Endothelial cell of umbilical vein (primary cell): ENCODE measurements at regions not wholly inside any gene's neighbourhood (a gene's known extent, or its start where the extent isn't known, plus 50 kb on each side); places are given as distances from the start of the nearest gene placed in this dataset.

Experiments
- BruUV-seq: library from RNA; stranded (reverse); fragments of 400-500 nt; replicated peaks from 2 replicates; lab custom pipeline; 2021; lab: Mats Ljungman, UMichigan
- CTCF ChIA-PET: fragments of 300-600, 350-600 bp; sonication (Branson Sonifier 250); formaldehyde crosslinking; loops from one replicate; lab custom pipeline; 2021; ENCODE audit warnings: antibody characterized with exemption, inconsistent platforms; lab: Charles Lee
- POLR2A ChIA-PET: fragments of 300-600, 350-600 bp; sonication (Branson Sonifier 250); formaldehyde crosslinking; loops from one replicate; lab custom pipeline; 2021; ENCODE audit warnings: antibody characterized with exemption, inconsistent platforms; lab: Charles Lee
- DNase-seq: peaks from one replicate; pipeline ENCODE4 v3.0.0-alpha.2; 2011; ENCODE audit warnings: low read depth, low spot score
- FAIRE-seq: peaks from 2 replicates; lab custom pipeline; 2011; peaks lifted over from hg19 to GRCh38; lab: Jason Lieb, UNC
- H2AFZ ChIP-seq: 2 replicates; pipeline ENCODE4 v1.6.0; 2012; ENCODE audit warnings: low read depth, low read length, control low read depth, inconsistent platforms
- H3K27ac ChIP-seq: 2 replicates; pipeline ENCODE4 v1.5.1; 2011; ENCODE audit warnings: low read depth, mild to moderate bottlenecking, control low read depth, low read length, moderate library complexity; ENCODE audit not compliant: insufficient read depth
- H3K27me3 ChIP-seq, 2 experiments: 2 replicates each; pipeline versions ENCODE4 v1.6.0 to v1.6.1; 2011; ENCODE audit warnings: low read length in 2 of 2, mixed read lengths in 1 of 2; ENCODE audit not compliant: control insufficient read depth in 2 of 2, insufficient read depth in 2 of 2
- H3K36me3 ChIP-seq, 2 experiments: 2 replicates in 1 of 2; 3 replicates in 1 of 2; pipeline ENCODE4 v1.5.1; 2011; ENCODE audit warnings: low read length in 2 of 2, mild to moderate bottlenecking in 1 of 2, moderate library complexity in 1 of 2; ENCODE audit not compliant: control insufficient read depth in 2 of 2, insufficient read depth in 2 of 2; ENCODE audit errors: extremely low read depth in 1 of 2
- H3K4me1 ChIP-seq: 3 replicates; pipeline ENCODE4 v1.5.1; 2011; ENCODE audit warnings: mild to moderate bottlenecking, low read length; ENCODE audit not compliant: control insufficient read depth, insufficient read depth; ENCODE audit errors: extremely low read depth
- H3K4me2 ChIP-seq: 2 replicates; pipeline ENCODE4 v1.6.1; 2011; ENCODE audit warnings: low read length, control low read depth, mixed read lengths; ENCODE audit not compliant: insufficient read depth
- H3K4me3 ChIP-seq, 3 experiments: fragments of 200-600 bp in 1 of 3; sonication (generic), shearing (Covaris generic) in 1 of 3; replicated peaks in 1 of 3; 2 replicates each; pipeline ENCODE4 v1.5.1; 2011 to 2016; ENCODE audit warnings: control low read depth in 3 of 3, low read length in 3 of 3, mild to moderate bottlenecking in 2 of 3, inconsistent platforms in 1 of 3, low read depth in 1 of 3, moderate library complexity in 1 of 3; ENCODE audit not compliant: insufficient read depth in 1 of 3
- H3K79me2 ChIP-seq: 2 replicates; pipeline ENCODE4 v1.6.0; 2012; ENCODE audit warnings: low read length, inconsistent platforms; ENCODE audit not compliant: control insufficient read depth, insufficient read depth
- H3K9ac ChIP-seq: replicated peaks from 2 replicates; pipeline ENCODE3; 2011; ENCODE audit warnings: low read length, control low read depth; ENCODE audit not compliant: insufficient read depth; ENCODE audit errors: extremely low read depth
- H3K9me1 ChIP-seq: replicated peaks from 3 replicates; pipeline ENCODE4 v1.6.0; 2011; ENCODE audit warnings: mild to moderate bottlenecking, low read length; ENCODE audit not compliant: control insufficient read depth, insufficient read depth; ENCODE audit errors: extremely low read depth
- H3K9me3 ChIP-seq: replicated peaks from 2 replicates; pipeline ENCODE4 v1.5.1; 2012; ENCODE audit warnings: low read length, inconsistent platforms; ENCODE audit not compliant: control insufficient read depth, insufficient read depth
- H4K20me1 ChIP-seq: replicated peaks from 2 replicates; pipeline ENCODE3; 2011; ENCODE audit warnings: mild to moderate bottlenecking, low read length; ENCODE audit not compliant: control insufficient read depth, insufficient read depth; ENCODE audit errors: extremely low read depth
- CTCF ChIP-seq, 2 donors: IDR thresholded peaks; 1 replicate in 1 of 2; 2 replicates in 1 of 2; pipeline ENCODE4 v1.5.1; 2011; ENCODE audit warnings: low read length in 2 of 2, mild to moderate bottlenecking in 2 of 2, moderate library complexity in 2 of 2, control low read depth in 1 of 2, inconsistent platforms in 1 of 2, low read depth in 1 of 2; ENCODE audit not compliant: insufficient read depth in 1 of 2; ENCODE audit errors: extremely low read depth in 1 of 2
- EZH2 ChIP-seq: IDR thresholded peaks from 2 replicates; pipeline ENCODE4 v1.6.1; 2012; ENCODE audit warnings: borderline replicate concordance, low read depth, mild to moderate bottlenecking, moderate library complexity, low read length, inconsistent platforms; ENCODE audit not compliant: severe bottlenecking
- FOS ChIP-seq: IDR thresholded peaks from 2 replicates; pipeline ENCODE4 v1.6.1; 2011; ENCODE audit warnings: mild to moderate bottlenecking, low read length, moderate library complexity, borderline replicate concordance; ENCODE audit not compliant: insufficient read depth
- GATA2 ChIP-seq: IDR thresholded peaks from 2 replicates; pipeline ENCODE4 v1.7.0; 2011; ENCODE audit warnings: low read depth, mild to moderate bottlenecking, moderate library complexity, mixed read lengths, low read length; ENCODE audit not compliant: insufficient read length, insufficient read depth
- JUN ChIP-seq: IDR thresholded peaks from 2 replicates; pipeline ENCODE4 v1.6.1; 2011; ENCODE audit warnings: borderline replicate concordance, low read depth; ENCODE audit not compliant: insufficient read length, insufficient read depth
- MAX ChIP-seq: IDR thresholded peaks from 2 replicates; pipeline ENCODE4 v1.6.1; 2011; ENCODE audit not compliant: insufficient read depth, insufficient read length
- MYC ChIP-seq: IDR thresholded peaks from one replicate; pipeline ENCODE4 v1.6.1; 2011; ENCODE audit warnings: mild to moderate bottlenecking, low read depth, low read length
- POLR2A ChIP-seq: IDR thresholded peaks from 2 replicates; pipeline ENCODE4 v1.6.1; 2012; ENCODE audit warnings: low read depth, mild to moderate bottlenecking, control low read depth, low read length
- POLR2AphosphoS5 ChIP-seq: IDR thresholded peaks from 2 replicates; pipeline ENCODE4 v1.6.1; 2012; ENCODE audit warnings: low read depth, mild to moderate bottlenecking, control low read depth, low read length, moderate library complexity; ENCODE audit not compliant: insufficient read depth
- dilution Hi-C: fragments of 300-500 bp; cut with MboI; formaldehyde crosslinking; loops from one replicate; pipeline ENCODE4 v1.15.0; 2019; ENCODE audit warnings: low sequenced_read_pairs; ENCODE audit not compliant: extremely low pct_ligation_motif_present
- intact Hi-C: fragments of 100-400 bp; cut with micrococcal nuclease; formaldehyde crosslinking; loops from one replicate; pipeline ENCODE4 v1.10.0; 2022

- ChIA-PET POLR2A (no interaction called here), CTCF (interaction anchor here (1.2 kb wide), 1 partner anchor 155 kb away, joined by 4 read pairs; no protein-coding TSS in a partner anchor)
- Histone ChIP-seq H3K27me3 (no peaks in the 10 kb centered on the region), H3K4me1 (no peaks in the 10 kb centered on the region), H3K36me3 (no peaks in the 10 kb centered on the region), H3K27ac (no peak overlapping the region), H3K9ac (no peak overlapping the region), H3K4me2 (no peak overlapping the region), H2AFZ (no peak overlapping the region), H3K4me3 (no peak overlapping the region), H3K9me3 (no peaks in the 10 kb centered on the region), H3K79me2 (no peaks in the 10 kb centered on the region), H3K9me1 (no peaks in the 10 kb centered on the region), H4K20me1 (no peaks in the 10 kb centered on the region)
- no peak for TF ChIP-seq MAX
- no peak for TF ChIP-seq POLR2AphosphoS5
- no peak for TF ChIP-seq CTCF (IDR thresholded peaks at IDR 0.05; ENCODE audit: extremely low read depth in 1 of 2, insufficient read depth in 1 of 2, low read depth in 1 of 2, low read length in 2 of 2)
- no peak for TF ChIP-seq POLR2A
- no peak for TF ChIP-seq MYC
- no peak for TF ChIP-seq FOS
- TF ChIP-seq EZH2 = no peak
- no peak for TF ChIP-seq JUN
- no peak for TF ChIP-seq GATA2
- DNase-seq (no peak), FAIRE-seq (no peak)
- intact Hi-C loops = no loop called here
- no TSS peak for BruUV-seq
- dilution Hi-C loops = no loop called here
Observed at GRCh38 chr2:133624551-133624950, 56.3 kb upstream of the NCKAP5 start.
